Hematopoietic multipotent progenitor cell treated with erythropoietin and hydrocortisone succinate and interleukin-3 and kit ligand, for 6 days (in vitro differentiated cells): ENCODE measurements at regions not wholly inside any gene's neighbourhood (a gene's known extent, or its start where the extent isn't known, plus 50 kb on each side); places are given as distances from the start of the nearest gene placed in this dataset.
"Not testable (repeated sequence)": the region's sequence is repeated elsewhere in the genome, so short reads cannot be mapped to it uniquely, and the experiment has no call there.

ENCODE experiments used
- DNase-seq: peaks from one replicate; pipeline ENCODE4 v3.0.0-alpha.2; 2015

GRCh38 chr20:53855733-53856132 lies 214.7 kb downstream of the BCAS1 start:
- no peak for DNase-seq

GRCh38 chr20:53854609-53854926 lies 215.8 kb downstream of the BCAS1 start:
- not testable (repeated sequence) for DNase-seq

GRCh38 chr20:53853111-53853713 lies 217.2 kb downstream of the BCAS1 start:
- DNase-seq, result no peak

GRCh38 chr20:53852691-53853090 lies 217.7 kb downstream of the BCAS1 start:
- DNase-seq, result no peak

GRCh38 chr20:53852014-53852413 lies 218.4 kb downstream of the BCAS1 start:
- DNase-seq, result no peak

- no peak for DNase-seq
Observed at GRCh38 chr20:53850319-53850718, 220.1 kb downstream of the BCAS1 start.

GRCh38 chr20:53849471-53850059 lies 220.8 kb downstream of the BCAS1 start:
- DNase-seq, result no peak

- no peak for DNase-seq
Observed at GRCh38 chr20:53848304-53848703, 222.1 kb downstream of the BCAS1 start.

GRCh38 chr20:53847837-53848170 lies 222.6 kb downstream of the BCAS1 start:
- peak; percentile 52 for DNase-seq

- peak; percentile 68 for DNase-seq
Observed at GRCh38 chr20:53847139-53847836, 223.1 kb downstream of the BCAS1 start.

GRCh38 chr20:53846640-53847039 lies 223.8 kb downstream of the BCAS1 start:
- no peak for DNase-seq

GRCh38 chr20:53845980-53846379 lies 224.4 kb downstream of the BCAS1 start:
- no peak for DNase-seq

- no peak for DNase-seq
Observed at GRCh38 chr20:53844259-53844658, 226.1 kb downstream of the BCAS1 start.

- no peak for DNase-seq
Observed at GRCh38 chr20:53843645-53844044, 226.7 kb downstream of the BCAS1 start.

GRCh38 chr20:53842301-53843099 lies 227.9 kb downstream of the BCAS1 start:
- peak; percentile 13 for DNase-seq

- DNase-seq, result no peak
Observed at GRCh38 chr20:53841741-53842140, 228.7 kb downstream of the BCAS1 start.

- no peak for DNase-seq
Observed at GRCh38 chr20:53840532-53840931, 229.9 kb downstream of the BCAS1 start.

GRCh38 chr20:53839423-53840176 lies 230.8 kb downstream of the BCAS1 start:
- peak; percentile 70 for DNase-seq

GRCh38 chr20:53838311-53838868 lies 232.0 kb downstream of the BCAS1 start:
- no peak for DNase-seq

GRCh38 chr20:53837126-53837826 lies 233.1 kb downstream of the BCAS1 start:
- no peak for DNase-seq

- DNase-seq, result no peak
Observed at GRCh38 chr20:53834749-53835148, 235.6 kb downstream of the BCAS1 start.

GRCh38 chr20:53834062-53834442 lies 236.3 kb downstream of the BCAS1 start:
- no peak for DNase-seq
